ENCODE measurements at regions not wholly inside any gene's neighbourhood (a gene's known extent, or its start where the extent isn't known, plus 50 kb on each side); places are given as distances from the start of the nearest gene placed in this dataset.

- TF ChIP-seq CTCF (conservative IDR thresholded peaks at IDR 0.05; ENCODE audit: low read depth, low read length): no peak
- no peak for TF ChIP-seq EZH2 (IDR thresholded peaks at IDR 0.05; ENCODE audit: low read length, unreplicated experiment)
- no peak for TF ChIP-seq EZH2phosphoT487 (IDR thresholded peaks at IDR 0.05; ENCODE audit: borderline replicate concordance, low read length)
Observed at GRCh38 chr9:107869111-107869510, 379.5 kb upstream of the KLF4 start.
